GM12878 (cell line): ENCODE measurements at regions not wholly inside any gene's neighbourhood (a gene's known extent, or its start where the extent isn't known, plus 50 kb on each side); places are given as distances from the start of the nearest gene placed in this dataset.

Experiments used
- ATAC-seq: fragments of 200-7000 bp; cut with Tn5 transposase; 3 replicates; pipeline ENCODE4 v1.9.1; 2020; ENCODE audit warnings: mild to moderate bottlenecking, moderate library complexity
- BruUV-seq: library from RNA; stranded (reverse); fragments of 400-500 nt; replicated peaks from 2 replicates; lab custom pipeline; 2021; lab: Mats Ljungman, UMichigan
- CTCF ChIA-PET: fragments of 300-600 bp; sonication (Branson Sonifier 250); formaldehyde crosslinking; extraction: SDS; loops from one replicate; lab custom pipeline; 2021; ENCODE audit warnings: inconsistent platforms; lab: Yijun Ruan, JAX
- POLR2A ChIA-PET: fragments of 350-600 bp; formaldehyde crosslinking; extraction: SDS; loops from one replicate; lab custom pipeline; 2021; ENCODE audit warnings: inconsistent platforms; lab: Charles Lee
- RAD21 ChIA-PET: fragments of 300-600 bp; sonication (Branson Sonifier 250); formaldehyde crosslinking; loops from one replicate; lab custom pipeline; 2023; ENCODE audit warnings: antibody characterized with exemption; ENCODE audit not compliant: unreplicated experiment; lab: Charles Lee
- SMC1A ChIA-PET: fragments of 300-600 bp; sonication (Branson Sonifier 250); formaldehyde crosslinking; loops from one replicate; lab custom pipeline; 2023; ENCODE audit not compliant: unreplicated experiment, uncharacterized antibody; lab: Charles Lee
- DNase-seq: peaks from one replicate; pipeline ENCODE4 v3.0.0-alpha.2; 2011; ENCODE audit warnings: low read depth, low spot score
- FAIRE-seq: peaks from 3 replicates; lab custom pipeline; 2011; peaks lifted over from hg19 to GRCh38; lab: Jason Lieb, UNC
- H2AFZ ChIP-seq: 2 replicates; pipeline ENCODE4 v1.6.0; 2011; ENCODE audit warnings: low read depth, low read length, control low read depth; ENCODE audit not compliant: control insufficient read depth
- H3K27ac ChIP-seq: 2 replicates; pipeline ENCODE4 v1.5.1; 2011; ENCODE audit warnings: control low read depth; ENCODE audit not compliant: control insufficient read depth, insufficient read depth
- H3K27me3 ChIP-seq, 2 experiments: replicated peaks in 1 of 2; 2 replicates each; pipeline versions ENCODE4 v1.6.0 to v1.6.1; 2011; ENCODE audit warnings: low read length in 1 of 2; ENCODE audit not compliant: control insufficient read depth in 2 of 2, insufficient read depth in 2 of 2
- H3K36me3 ChIP-seq, 2 experiments: 2 replicates each; pipeline ENCODE4 v1.5.1; 2011; ENCODE audit warnings: low read length in 1 of 2; ENCODE audit not compliant: control insufficient read depth in 2 of 2, insufficient read depth in 2 of 2
- H3K4me1 ChIP-seq: 2 replicates; pipeline ENCODE4 v1.6.1; 2011; ENCODE audit warnings: mild to moderate bottlenecking, low read length, moderate library complexity, mixed read lengths; ENCODE audit not compliant: control insufficient read depth, insufficient read depth
- H3K4me2 ChIP-seq: 2 replicates; pipeline ENCODE4 v1.6.0; 2011; ENCODE audit warnings: control low read depth; ENCODE audit not compliant: control insufficient read depth, insufficient read depth
- H3K4me3 ChIP-seq: fragments of 200-600 bp; sonication (generic); 2 replicates; pipeline ENCODE4 v1.5.1; 2016
- H3K79me2 ChIP-seq: 2 replicates; pipeline ENCODE4 v1.6.0; 2011; ENCODE audit warnings: low read length; ENCODE audit not compliant: control insufficient read depth, insufficient read depth
- H3K9ac ChIP-seq: 2 replicates; pipeline ENCODE4 v1.8.0; 2011; ENCODE audit warnings: low read length, control low read depth, mixed read lengths; ENCODE audit not compliant: control insufficient read depth, insufficient read depth
- H3K9me3 ChIP-seq: replicated peaks from 3 replicates; pipeline ENCODE4 v1.5.1; 2011; ENCODE audit warnings: mild to moderate bottlenecking, low read length; ENCODE audit not compliant: control insufficient read depth, insufficient read depth
- H4K20me1 ChIP-seq: 2 replicates; pipeline ENCODE4 v1.6.0; 2011; ENCODE audit not compliant: control insufficient read depth, insufficient read depth
- CBX5 ChIP-seq: sonication (generic); IDR thresholded peaks from 2 replicates; pipeline ENCODE4 v1.6.1; 2016; ENCODE audit warnings: low read depth, moderate library complexity, mild to moderate bottlenecking, inconsistent platforms
- FOS ChIP-seq: IDR thresholded peaks from 3 replicates; pipeline ENCODE4 v1.6.1; 2011; ENCODE audit warnings: borderline replicate concordance; ENCODE audit not compliant: insufficient read length; ENCODE audit errors: extremely low read depth
- FOXK2 ChIP-seq: fragments of 450-650 bp; IDR thresholded peaks from 2 replicates; pipeline ENCODE4 v1.6.1; 2017; ENCODE audit warnings: mild to moderate bottlenecking, moderate library complexity
- MTA3 ChIP-seq: IDR thresholded peaks from 2 replicates; pipeline ENCODE4 v1.6.1; 2012; ENCODE audit warnings: low read length, inconsistent platforms, borderline replicate concordance
- SREBF2 ChIP-seq: IDR thresholded peaks from 2 replicates; pipeline ENCODE4 v1.6.1; 2012; ENCODE audit warnings: mild to moderate bottlenecking, low read length
- ZBTB33 ChIP-seq: fragments of 450-650 bp; IDR thresholded peaks from 2 replicates; pipeline ENCODE4 v1.6.1; 2017; ENCODE audit warnings: mild to moderate bottlenecking
- ZNF274 ChIP-seq: IDR thresholded peaks from one replicate; pipeline ENCODE4 v1.8.0; 2011; ENCODE audit not compliant: insufficient read length, insufficient read depth
- WGBS: methylation state at CpG from one replicate; pipeline ENCODE4 v1.1.6; 2016; ENCODE audit warnings: low lambda C conversion rate; ENCODE audit not compliant: insufficient replicate concordance, insufficient coverage; ENCODE audit errors: missing lambda C conversion rate; 5-methylcytosine and 5-hydroxymethylcytosine counted together
- in situ Hi-C: fragments of 300-500 bp; cut with MboI; formaldehyde crosslinking; loops from 9 replicates; pipeline ENCODE4 v1.14.3; 2018; ENCODE audit warnings: mixed read lengths
- intact Hi-C: fragments of 100-400 bp; cut with micrococcal nuclease; formaldehyde crosslinking; loops from one replicate; pipeline ENCODE4 v1.14.2; 2022; ENCODE audit not compliant: unreplicated experiment

GRCh38 chr18:70636991-70637390 lies 348.1 kb downstream of the SOCS6 start:
- TF ChIP-seq SREBF2 (no peak), CBX5 (no peak)
- ChIA-PET POLR2A (no interaction called here), CTCF (no interaction called here), RAD21 (no interaction called here), SMC1A (no interaction called here)
- intact Hi-C loops: no loop called here
- in situ Hi-C loops: loop anchor here (10.0 kb wide), 1 partner anchor 58 kb away; no protein-coding TSS in a partner anchor
- H3K4me2 ChIP-seq: no peak overlapping the region
- no peaks in the 10 kb centered on the region for H3K4me1 ChIP-seq
- FAIRE-seq (no peak), ATAC-seq (no peak), DNase-seq (no peak)
- H3K27ac ChIP-seq: no peak overlapping the region
- no peak overlapping the region for H2AFZ ChIP-seq
- no peaks in the 10 kb centered on the region; a peak in 1 of 4 replicates for H3K36me3 ChIP-seq
- H3K9ac ChIP-seq: no peak overlapping the region
- no peaks in the 10 kb centered on the region for H3K27me3 ChIP-seq
- no TSS peak for BruUV-seq
- no peaks in the 10 kb centered on the region for H3K79me2 ChIP-seq
- H3K4me3 ChIP-seq: no peak overlapping the region
- no peaks in the 10 kb centered on the region for H3K9me3 ChIP-seq
- no peaks in the 10 kb centered on the region for H4K20me1 ChIP-seq
- WGBS: 0% methylated on average over 1 of the region's 1 CpG

- SMC1A ChIA-PET: no interaction called here
- CTCF ChIA-PET: no interaction called here
- Histone ChIP-seq H4K20me1 (no peaks in the 10 kb centered on the region), H3K9me3 (no peaks in the 10 kb centered on the region), H2AFZ (no peak overlapping the region), H3K27ac (no peak overlapping the region), H3K9ac (no peak overlapping the region), H3K4me2 (no peak overlapping the region), H3K36me3 (no peaks in the 10 kb centered on the region), H3K27me3 (no peaks in the 10 kb centered on the region), H3K4me3 (no peak overlapping the region), H3K79me2 (no peaks in the 10 kb centered on the region), H3K4me1 (no peaks in the 10 kb centered on the region)
- FAIRE-seq: no peak
- DNase-seq: no peak
- in situ Hi-C loops (loop anchor here (10.0 kb wide), 1 partner anchor 60 kb away; no protein-coding TSS in a partner anchor), intact Hi-C loops (no loop called here)
- BruUV-seq: no TSS peak
- no peak for ATAC-seq
- POLR2A ChIA-PET: no interaction called here
- 0% methylated on average over 3 of the region's 3 CpGs for WGBS
- TF ChIP-seq ZNF274 (no peak), ZBTB33 (no peak), FOS (no peak), FOXK2 (no peak), MTA3 (no peak)
- RAD21 ChIA-PET: no interaction called here
Measured at GRCh38 chr18:70634576-70635147, 345.8 kb downstream of the SOCS6 start.
